Epithelial cell of proximal tubule (primary cell): ENCODE measurements at regions not wholly inside any gene's neighbourhood (a gene's known extent, or its start where the extent isn't known, plus 50 kb on each side); places are given as distances from the start of the nearest gene placed in this dataset.

ENCODE experiments used
- DNase-seq: peaks from one replicate; pipeline ENCODE4 v3.0.0-alpha.2; 2011; ENCODE audit warnings: low read depth
- H3K4me3 ChIP-seq: 2 replicates; pipeline ENCODE4 v1.5.1; 2011; ENCODE audit warnings: low read depth, mild to moderate bottlenecking, low read length
- CTCF ChIP-seq: conservative IDR thresholded peaks from 2 replicates; pipeline ENCODE4 v1.5.1; 2012; ENCODE audit warnings: low read depth, mild to moderate bottlenecking, low read length

- H3K4me3 ChIP-seq: no peak overlapping the region
- TF ChIP-seq CTCF: no peak
- DNase-seq: no peak
Measured at GRCh38 chr13:57824121-57824520, 192.6 kb downstream of the PCDH17 start.

- TF ChIP-seq CTCF: no peak
- H3K4me3 ChIP-seq: no peak overlapping the region
- DNase-seq: no peak
Measured at GRCh38 chr13:57825066-57825465, 193.5 kb downstream of the PCDH17 start.

- no peak for TF ChIP-seq CTCF
- no peak overlapping the region for H3K4me3 ChIP-seq
- no peak for DNase-seq
Measured at GRCh38 chr13:57829496-57829895, 198.0 kb downstream of the PCDH17 start.

- no peak for DNase-seq
- TF ChIP-seq CTCF: no peak
- no peak overlapping the region for H3K4me3 ChIP-seq
Measured at GRCh38 chr13:57832187-57832586, 200.6 kb downstream of the PCDH17 start.

GRCh38 chr13:57837801-57838200 lies 206.3 kb downstream of the PCDH17 start:
- no peak for DNase-seq
- TF ChIP-seq CTCF: no peak
- no peak overlapping the region for H3K4me3 ChIP-seq

GRCh38 chr13:57843521-57843920 lies 212.0 kb downstream of the PCDH17 start:
- H3K4me3 ChIP-seq: no peak overlapping the region
- no peak for TF ChIP-seq CTCF
- no peak for DNase-seq

- no peak for TF ChIP-seq CTCF
- no peak for DNase-seq
- no peak overlapping the region for H3K4me3 ChIP-seq
Measured at GRCh38 chr13:57846600-57847173, 215.1 kb downstream of the PCDH17 start.
